ENCODE measurements at regions not wholly inside any gene's neighbourhood (a gene's known extent, or its start where the extent isn't known, plus 50 kb on each side); places are given as distances from the start of the nearest gene placed in this dataset.

- TF ChIP-seq CTCF (IDR thresholded peaks at IDR 0.05; ENCODE audit: low read length) (no peak), EZH2phosphoT487 (IDR thresholded peaks at IDR 0.05; ENCODE audit: low read length) (no peak), EZH2 (optimal IDR thresholded peaks at IDR 0.05; ENCODE audit: low read depth, low read length) (no peak)
These were observed 172.5 kb downstream of the IER5 start for GRCh38 chr1:181260994-181261393.

Measured in MM.1S (cell line).